Ascending aorta (tissue), 2 donors: ENCODE measurements at regions not wholly inside any gene's neighbourhood (a gene's known extent, or its start where the extent isn't known, plus 50 kb on each side); places are given as distances from the start of the nearest gene placed in this dataset.

Experiments
- DNase-seq, 2 donors: peaks; one replicate each; pipeline ENCODE4 v3.0.0-alpha.2; 2019; ENCODE audit warnings: low spot score in 2 of 2
- H3K27ac ChIP-seq, 2 donors: fragments of 200-600 bp; sonication (generic); one replicate each; pipeline ENCODE4 v1.5.1; 2016 to 2017; ENCODE audit warnings: mild to moderate bottlenecking in 1 of 2
- H3K27me3 ChIP-seq: fragments of 200-600 bp; sonication (generic); one replicate; pipeline ENCODE4 v1.5.1; 2017
- H3K36me3 ChIP-seq, 2 donors: fragments of 200-600 bp; sonication (generic); one replicate each; pipeline ENCODE4 v1.5.1; 2016
- H3K4me1 ChIP-seq, 2 donors: fragments of 200-600 bp; sonication (generic); one replicate each; pipeline ENCODE4 v1.5.1; 2016 to 2017; ENCODE audit warnings: mild to moderate bottlenecking in 1 of 2
- H3K4me3 ChIP-seq, 2 donors: fragments of 200-600 bp; sonication (generic); one replicate each; pipeline ENCODE4 v1.5.1; 2016 to 2017; ENCODE audit warnings: mild to moderate bottlenecking in 1 of 2
- H3K9me3 ChIP-seq, 2 donors: fragments of 200-600 bp; sonication (generic); one replicate each; pipeline ENCODE4 v1.5.1; 2016
- CTCF ChIP-seq, 3 experiments: fragments of 200-600 bp in 2 of 3; fragments of 450-650 bp in 1 of 3; sonication (generic) in 2 of 3; IDR thresholded peaks; one replicate each; pipeline ENCODE4 v1.5.1; 2016 to 2019; ENCODE audit warnings: antibody characterized with exemption in 3 of 3, mild to moderate bottlenecking in 1 of 3, moderate library complexity in 1 of 3
- intact Hi-C: fragments of 100-400 bp; cut with DNase I; formaldehyde crosslinking; loops from one replicate; pipeline ENCODE4 v1.15.1; 2023

DNA sequence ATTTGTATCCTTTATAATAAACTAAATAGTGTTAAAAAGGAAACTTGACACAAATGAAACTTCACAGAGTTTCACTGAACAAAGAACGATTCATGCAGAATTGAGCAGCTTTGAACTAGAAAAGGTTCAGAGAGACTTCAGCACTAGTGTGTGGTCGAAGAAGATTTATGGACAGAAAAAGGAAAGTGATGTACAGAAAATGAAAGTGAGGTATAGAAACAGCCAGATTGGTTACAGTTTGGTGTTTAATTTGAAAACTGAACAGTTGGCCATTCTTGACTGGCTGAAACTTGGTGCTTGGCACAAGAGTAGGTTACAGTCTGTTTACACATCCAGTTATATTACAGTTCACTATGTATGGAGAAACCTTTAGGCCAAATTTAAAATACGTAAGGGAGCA lies 207.1 kb downstream of the GALC start:
- Histone ChIP-seq H3K4me3 (no peak overlapping the region), H3K4me1 (no peaks in the 10 kb centered on the region), H3K27me3 (no peaks in the 10 kb centered on the region), H3K36me3 (no peaks in the 10 kb centered on the region), H3K9me3 (no peaks in the 10 kb centered on the region), H3K27ac (no peak overlapping the region)
- no peak for TF ChIP-seq CTCF (IDR thresholded peaks at IDR 0.05)
- intact Hi-C loops: no loop called here
- no peak for DNase-seq

GRCh38 chr14:87784386-87784785 lies 208.6 kb downstream of the GALC start:
- no peaks in the 10 kb centered on the region for H3K36me3 ChIP-seq
- no peaks in the 10 kb centered on the region for H3K4me1 ChIP-seq
- no peak for DNase-seq
- H3K27ac ChIP-seq: no peak overlapping the region
- H3K9me3 ChIP-seq: no peaks in the 10 kb centered on the region
- no peaks in the 10 kb centered on the region for H3K27me3 ChIP-seq
- intact Hi-C loops: no loop called here
- TF ChIP-seq CTCF (IDR thresholded peaks at IDR 0.05): no peak
- H3K4me3 ChIP-seq: no peak overlapping the region

- Histone ChIP-seq H3K36me3 (no peaks in the 10 kb centered on the region), H3K27me3 (no peaks in the 10 kb centered on the region), H3K27ac (no peak overlapping the region), H3K4me3 (no peak overlapping the region), H3K9me3 (no peaks in the 10 kb centered on the region), H3K4me1 (no peaks in the 10 kb centered on the region)
- TF ChIP-seq CTCF (IDR thresholded peaks at IDR 0.05): no peak
- no peak for DNase-seq
- intact Hi-C loops: no loop called here
Measured at GRCh38 chr14:87783071-87783470, 209.9 kb downstream of the GALC start.

GRCh38 chr14:87772854-87773253 lies 220.1 kb downstream of the GALC start:
- no peaks in the 10 kb centered on the region for H3K9me3 ChIP-seq
- H3K27me3 ChIP-seq: no peaks in the 10 kb centered on the region
- no peaks in the 10 kb centered on the region for H3K4me1 ChIP-seq
- no peak for DNase-seq
- no peak overlapping the region for H3K4me3 ChIP-seq
- no peaks in the 10 kb centered on the region for H3K36me3 ChIP-seq
- intact Hi-C loops: no loop called here
- TF ChIP-seq CTCF (IDR thresholded peaks at IDR 0.05): no peak
- H3K27ac ChIP-seq: no peak overlapping the region

- intact Hi-C loops: no loop called here
- no peak for DNase-seq
- no peaks in the 10 kb centered on the region for H3K36me3 ChIP-seq
- peaks cover under 1 to 1% of the 10 kb centered on the region in 2 donors for H3K9me3 ChIP-seq
- H3K27me3 ChIP-seq: no peaks in the 10 kb centered on the region
- no peak overlapping the region for H3K4me3 ChIP-seq
- no peak for TF ChIP-seq CTCF (IDR thresholded peaks at IDR 0.05)
- no peak overlapping the region for H3K27ac ChIP-seq
- H3K4me1 ChIP-seq: no peaks in the 10 kb centered on the region
Measured at GRCh38 chr14:87767567-87767901, 225.4 kb downstream of the GALC start.

GRCh38 chr14:87758876-87759275 lies 234.1 kb downstream of the GALC start:
- Histone ChIP-seq H3K36me3 (no peaks in the 10 kb centered on the region), H3K9me3 (peaks cover 3 to 5% of the 10 kb centered on the region in 2 donors), H3K27me3 (no peaks in the 10 kb centered on the region), H3K4me1 (no peaks in the 10 kb centered on the region), H3K27ac (no peak overlapping the region), H3K4me3 (no peak overlapping the region)
- no peak for DNase-seq
- intact Hi-C loops: no loop called here
- no peak for TF ChIP-seq CTCF (IDR thresholded peaks at IDR 0.05)
